Uterus (tissue), 2 donors: ENCODE measurements at regions not wholly inside any gene's neighbourhood (a gene's known extent, or its start where the extent isn't known, plus 50 kb on each side); places are given as distances from the start of the nearest gene placed in this dataset.

Experiments
- CTCF ChIP-seq, 4 experiments: fragments of 200-600 bp in 2 of 4; fragments of 450-650 bp in 2 of 4; sonication (generic) in 2 of 4; IDR thresholded peaks; one replicate each; pipeline ENCODE4 v1.5.1; 2016 to 2019; ENCODE audit warnings: antibody characterized with exemption in 4 of 4, mild to moderate bottlenecking in 2 of 4, moderate library complexity in 1 of 4
- POLR2A ChIP-seq, 2 donors: fragments of 450-650 bp; IDR thresholded peaks; one replicate each; pipeline ENCODE4 v1.6.1; 2016; ENCODE audit warnings: antibody characterized with exemption in 2 of 2, mild to moderate bottlenecking in 1 of 2, moderate library complexity in 1 of 2

DNA sequence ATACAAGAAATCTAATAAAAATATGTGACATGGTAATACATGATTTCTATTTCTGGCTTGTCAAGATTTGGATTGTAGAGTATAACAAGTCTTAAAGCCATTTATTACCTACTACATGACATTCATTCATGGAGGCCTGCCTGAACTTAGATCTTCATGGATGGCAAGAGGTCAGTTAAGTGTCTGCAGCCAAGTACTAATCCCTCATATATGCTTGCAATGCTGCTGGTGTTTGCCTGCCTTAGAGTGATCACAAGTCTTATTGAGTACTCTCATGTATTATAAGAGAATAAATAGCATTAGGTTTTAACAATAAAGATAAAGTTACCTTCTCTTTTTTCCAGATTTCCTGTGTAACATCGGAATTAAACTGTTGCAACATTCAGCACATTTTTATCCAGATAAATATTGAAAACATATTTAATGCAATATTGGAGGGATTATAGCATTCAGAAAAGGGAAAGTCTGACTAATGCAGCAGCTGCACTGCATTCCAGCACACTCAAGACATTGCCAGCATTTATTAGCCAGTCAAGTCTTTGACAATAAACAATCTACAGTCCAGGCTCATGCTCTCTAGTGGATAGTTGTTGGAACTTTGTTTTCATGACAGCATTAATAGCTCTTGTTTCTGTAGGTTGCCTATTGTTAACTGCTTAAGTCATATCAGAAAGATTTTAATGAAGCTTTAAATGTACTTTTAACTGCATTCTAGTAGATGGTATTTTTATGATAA, 737.1 kb downstream of the FAT4 start:
- TF ChIP-seq CTCF (IDR thresholded peaks at IDR 0.05) (no peak), POLR2A (IDR thresholded peaks at IDR 0.05) (no peak)
